ENCODE measurements at regions not wholly inside any gene's neighbourhood (a gene's known extent, or its start where the extent isn't known, plus 50 kb on each side); places are given as distances from the start of the nearest gene placed in this dataset.
A peak's percentile ranks its signal among the peaks of the same experiment; 100 is the strongest.
"Not testable (repeated sequence)": the region's sequence is repeated elsewhere in the genome, so short reads cannot be mapped to it uniquely, and the experiment has no call there.

GRCh38 chr2:211025089-211025488 is 468.7 kb downstream of the CPS1 start:
- peaks cover 0 to 12% (median 5%) of the 10 kb centered on the region in 5 experiments for H3K9me3 ChIP-seq (ENCODE audit: control extremely low read depth in 1 of 5, control insufficient read depth in 4 of 5, insufficient read depth in 2 of 5, low read depth in 1 of 5, low read length in 4 of 5)
- CTCF ChIA-PET; DNase-seq; H3K36me3 ChIP-seq (ENCODE audit: control insufficient read depth in 4 of 4, insufficient read depth in 4 of 4, low read length in 3 of 4); H3K4me3 ChIP-seq (ENCODE audit: control insufficient read depth in 1 of 7, extremely low read depth in 1 of 7, insufficient read depth in 4 of 7, low read depth in 2 of 7, low read length in 6 of 7); H3K27me3 ChIP-seq (replicated peaks in 2 of 5; ENCODE audit: control insufficient read depth in 4 of 5, insufficient read depth in 5 of 5, low read length in 4 of 5); H3K27ac ChIP-seq (ENCODE audit: insufficient read depth in 1 of 2, low read depth in 1 of 2, low read length in 2 of 2, poor library complexity in 1 of 2, severe bottlenecking in 2 of 2); H3K4me1 ChIP-seq (ENCODE audit: control extremely low read depth in 1 of 4, control insufficient read depth in 4 of 4, insufficient read depth in 4 of 4, low read length in 3 of 4); POLR2A ChIA-PET: not testable (repeated sequence)
- 91% methylated on average over 6 of the region's 10 CpGs for WGBS (ENCODE audit: insufficient coverage)

DNA sequence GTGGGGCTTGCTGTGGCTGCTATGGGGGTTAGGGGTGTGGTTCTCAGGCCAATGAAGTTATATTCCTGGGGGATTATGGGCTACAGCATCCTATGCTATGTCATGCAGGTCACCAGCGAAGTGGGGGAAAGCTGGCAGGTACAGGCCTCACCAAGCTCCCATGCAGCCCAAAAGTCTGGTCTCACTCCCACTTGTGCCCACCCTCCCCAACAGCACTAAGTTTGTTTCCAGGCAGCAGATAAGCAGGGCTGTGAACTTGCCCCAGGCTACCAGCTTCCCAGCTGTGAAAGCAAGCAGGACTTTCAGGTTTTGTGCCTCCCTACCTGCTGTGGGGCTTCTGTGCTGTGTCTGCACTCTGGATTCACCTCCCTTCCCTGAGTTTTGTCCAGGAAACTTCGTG is 469.7 kb downstream of the CPS1 start:
- ChIA-PET CTCF (interaction anchor here (1.0 kb wide), 1 partner anchor 131 kb away, joined by 3 read pairs; no protein-coding TSS in a partner anchor), POLR2A (interaction anchor here (0.6 kb wide), 1 partner anchor 1185 kb away, joined by 3 read pairs; no protein-coding TSS in a partner anchor)
- 79% methylated on average over 2 of the region's 2 CpGs for WGBS (ENCODE audit: insufficient coverage)
- H3K27me3 ChIP-seq (replicated peaks in 2 of 5; ENCODE audit: control insufficient read depth in 4 of 5, insufficient read depth in 5 of 5, low read length in 4 of 5), result no peaks in the 10 kb centered on the region
- DNase-seq, result no peak
- no peaks in the 10 kb centered on the region for H3K36me3 ChIP-seq (ENCODE audit: control insufficient read depth in 4 of 4, insufficient read depth in 4 of 4, low read length in 3 of 4)
- no peak overlapping the region for H3K27ac ChIP-seq (ENCODE audit: insufficient read depth in 1 of 2, low read depth in 1 of 2, low read length in 2 of 2, poor library complexity in 1 of 2, severe bottlenecking in 2 of 2)
- H3K4me1 ChIP-seq (ENCODE audit: control extremely low read depth in 1 of 4, control insufficient read depth in 4 of 4, insufficient read depth in 4 of 4, low read length in 3 of 4), result no peaks in the 10 kb centered on the region
- no peak overlapping the region for H3K4me3 ChIP-seq (ENCODE audit: control insufficient read depth in 1 of 7, extremely low read depth in 1 of 7, insufficient read depth in 4 of 7, low read depth in 2 of 7, low read length in 6 of 7)
- peaks cover 0 to 12% (median 5%) of the 10 kb centered on the region in 5 experiments for H3K9me3 ChIP-seq (ENCODE audit: control extremely low read depth in 1 of 5, control insufficient read depth in 4 of 5, insufficient read depth in 2 of 5, low read depth in 1 of 5, low read length in 4 of 5)

GRCh38 chr2:211027976-211028375 is 471.6 kb downstream of the CPS1 start:
- Histone ChIP-seq H3K27ac (ENCODE audit: insufficient read depth in 1 of 2, low read depth in 1 of 2, low read length in 2 of 2, poor library complexity in 1 of 2, severe bottlenecking in 2 of 2) (no peak overlapping the region), H3K4me3 (ENCODE audit: control insufficient read depth in 1 of 7, extremely low read depth in 1 of 7, insufficient read depth in 4 of 7, low read depth in 2 of 7, low read length in 6 of 7) (no peak overlapping the region), H3K9me3 (ENCODE audit: control extremely low read depth in 1 of 5, control insufficient read depth in 4 of 5, insufficient read depth in 2 of 5, low read depth in 1 of 5, low read length in 4 of 5) (peaks cover 0 to 10% (median 5%) of the 10 kb centered on the region in 5 experiments), H3K27me3 (replicated peaks in 2 of 5; ENCODE audit: control insufficient read depth in 4 of 5, insufficient read depth in 5 of 5, low read length in 4 of 5) (no peaks in the 10 kb centered on the region), H3K36me3 (ENCODE audit: control insufficient read depth in 4 of 4, insufficient read depth in 4 of 4, low read length in 3 of 4) (no peaks in the 10 kb centered on the region), H3K4me1 (ENCODE audit: control extremely low read depth in 1 of 4, control insufficient read depth in 4 of 4, insufficient read depth in 4 of 4, low read length in 3 of 4) (no peaks in the 10 kb centered on the region)
- ChIA-PET POLR2A (no interaction called here), CTCF (no interaction called here)
- no peak for DNase-seq

DNA sequence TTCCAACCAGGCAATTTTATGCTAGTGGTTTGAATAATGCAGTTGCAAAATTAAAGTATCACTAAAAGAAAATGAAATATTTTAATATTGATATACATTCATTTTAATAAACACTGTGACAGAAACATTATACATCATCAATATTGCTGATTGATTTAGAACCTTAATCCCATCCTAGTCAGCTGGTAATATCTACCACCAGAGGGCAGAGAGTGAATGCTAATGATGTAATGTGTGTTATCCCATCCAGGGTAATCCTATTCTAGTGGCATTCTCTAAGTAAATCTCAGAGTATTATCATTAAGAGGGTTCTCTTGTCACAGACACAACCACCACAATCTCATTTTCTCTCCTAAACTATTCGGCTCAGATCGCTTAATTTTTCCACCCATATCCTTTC is 477.4 kb downstream of the CPS1 start:
- WGBS (ENCODE audit: insufficient coverage), result no CpG with 5 or more reads among the region's 2 CpGs
- POLR2A ChIA-PET, result no interaction called here
- H3K36me3 ChIP-seq (ENCODE audit: control insufficient read depth in 4 of 4, insufficient read depth in 4 of 4, low read length in 3 of 4), result no peaks in the 10 kb centered on the region
- H3K9me3 ChIP-seq (ENCODE audit: control extremely low read depth in 1 of 5, control insufficient read depth in 4 of 5, insufficient read depth in 2 of 5, low read depth in 1 of 5, low read length in 4 of 5), result no peaks in the 10 kb centered on the region
- no peak for DNase-seq
- no peak overlapping the region for H3K4me3 ChIP-seq (ENCODE audit: control insufficient read depth in 1 of 7, extremely low read depth in 1 of 7, insufficient read depth in 4 of 7, low read depth in 2 of 7, low read length in 6 of 7)
- CTCF ChIA-PET, result no interaction called here
- H3K4me1 ChIP-seq (ENCODE audit: control extremely low read depth in 1 of 4, control insufficient read depth in 4 of 4, insufficient read depth in 4 of 4, low read length in 3 of 4), result no peaks in the 10 kb centered on the region
- H3K27me3 ChIP-seq (replicated peaks in 2 of 5; ENCODE audit: control insufficient read depth in 4 of 5, insufficient read depth in 5 of 5, low read length in 4 of 5), result no peaks in the 10 kb centered on the region
- H3K27ac ChIP-seq (ENCODE audit: insufficient read depth in 1 of 2, low read depth in 1 of 2, low read length in 2 of 2, poor library complexity in 1 of 2, severe bottlenecking in 2 of 2), result no peak overlapping the region

GRCh38 chr2:211035548-211036185 is 479.3 kb downstream of the CPS1 start:
- DNase-seq, result peak; percentile 13 to 40 (median 31)

DNA sequence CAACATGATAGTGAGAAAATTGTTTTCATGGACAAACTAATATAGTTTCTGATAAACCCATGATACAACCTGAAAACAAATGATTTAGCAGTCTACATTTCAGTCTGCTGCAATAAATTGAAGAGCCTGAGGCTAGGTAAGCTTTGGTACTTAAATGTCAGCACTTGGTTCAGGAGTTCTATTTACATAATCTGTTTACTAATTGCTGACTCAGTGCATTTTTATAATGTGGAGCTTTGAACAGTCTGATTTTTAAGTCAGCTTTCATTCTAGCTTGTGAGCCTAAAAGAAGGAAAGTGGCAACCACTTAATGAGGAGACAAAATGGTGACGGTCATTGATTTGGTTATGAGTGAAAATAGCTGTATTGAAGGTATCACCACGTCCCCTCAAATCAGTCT is 488.6 kb downstream of the CPS1 start:
- H3K4me3 ChIP-seq (ENCODE audit: control insufficient read depth in 1 of 7, extremely low read depth in 1 of 7, insufficient read depth in 4 of 7, low read depth in 2 of 7, low read length in 6 of 7), result no peak overlapping the region
- H3K9me3 ChIP-seq (ENCODE audit: control extremely low read depth in 1 of 5, control insufficient read depth in 4 of 5, insufficient read depth in 2 of 5, low read depth in 1 of 5, low read length in 4 of 5), result no peaks in the 10 kb centered on the region
- no CpG with 5 or more reads among the region's 2 CpGs for WGBS (ENCODE audit: insufficient coverage)
- no peak for DNase-seq
- CTCF ChIA-PET, result no interaction called here
- H3K36me3 ChIP-seq (ENCODE audit: control insufficient read depth in 4 of 4, insufficient read depth in 4 of 4, low read length in 3 of 4), result no peaks in the 10 kb centered on the region
- peaks cover 0 to 3% (median 0%) of the 10 kb centered on the region in 5 experiments for H3K27me3 ChIP-seq (replicated peaks in 2 of 5; ENCODE audit: control insufficient read depth in 4 of 5, insufficient read depth in 5 of 5, low read length in 4 of 5)
- H3K4me1 ChIP-seq (ENCODE audit: control extremely low read depth in 1 of 4, control insufficient read depth in 4 of 4, insufficient read depth in 4 of 4, low read length in 3 of 4), result no peaks in the 10 kb centered on the region
- POLR2A ChIA-PET, result no interaction called here
- H3K27ac ChIP-seq (ENCODE audit: insufficient read depth in 1 of 2, low read depth in 1 of 2, low read length in 2 of 2, poor library complexity in 1 of 2, severe bottlenecking in 2 of 2), result no peak overlapping the region

More at GRCh38 chr2:211035548-211036185, 479.3 kb downstream of the CPS1 start:
- Histone ChIP-seq H3K4me3 (ENCODE audit: control insufficient read depth in 1 of 7, extremely low read depth in 1 of 7, insufficient read depth in 4 of 7, low read depth in 2 of 7, low read length in 6 of 7) (no peak overlapping the region), H3K36me3 (ENCODE audit: control insufficient read depth in 4 of 4, insufficient read depth in 4 of 4, low read length in 3 of 4) (no peaks in the 10 kb centered on the region), H3K4me1 (ENCODE audit: control extremely low read depth in 1 of 4, control insufficient read depth in 4 of 4, insufficient read depth in 4 of 4, low read length in 3 of 4) (no peaks in the 10 kb centered on the region), H3K27me3 (replicated peaks in 2 of 5; ENCODE audit: control insufficient read depth in 4 of 5, insufficient read depth in 5 of 5, low read length in 4 of 5) (no peaks in the 10 kb centered on the region), H3K9me3 (ENCODE audit: control extremely low read depth in 1 of 5, control insufficient read depth in 4 of 5, insufficient read depth in 2 of 5, low read depth in 1 of 5, low read length in 4 of 5) (no peaks in the 10 kb centered on the region), H3K27ac (ENCODE audit: insufficient read depth in 1 of 2, low read depth in 1 of 2, low read length in 2 of 2, poor library complexity in 1 of 2, severe bottlenecking in 2 of 2) (no peak overlapping the region)
- POLR2A ChIA-PET, result no interaction called here
- CTCF ChIA-PET, result interaction anchor here (1.0 to 1.4 kb wide), 2 partner anchors 14 to 417 kb away, joined by 4 to 5 read pairs; no protein-coding TSS in a partner anchor
- WGBS (ENCODE audit: insufficient coverage), result 33% methylated on average over 3 of the region's 4 CpGs

DNA sequence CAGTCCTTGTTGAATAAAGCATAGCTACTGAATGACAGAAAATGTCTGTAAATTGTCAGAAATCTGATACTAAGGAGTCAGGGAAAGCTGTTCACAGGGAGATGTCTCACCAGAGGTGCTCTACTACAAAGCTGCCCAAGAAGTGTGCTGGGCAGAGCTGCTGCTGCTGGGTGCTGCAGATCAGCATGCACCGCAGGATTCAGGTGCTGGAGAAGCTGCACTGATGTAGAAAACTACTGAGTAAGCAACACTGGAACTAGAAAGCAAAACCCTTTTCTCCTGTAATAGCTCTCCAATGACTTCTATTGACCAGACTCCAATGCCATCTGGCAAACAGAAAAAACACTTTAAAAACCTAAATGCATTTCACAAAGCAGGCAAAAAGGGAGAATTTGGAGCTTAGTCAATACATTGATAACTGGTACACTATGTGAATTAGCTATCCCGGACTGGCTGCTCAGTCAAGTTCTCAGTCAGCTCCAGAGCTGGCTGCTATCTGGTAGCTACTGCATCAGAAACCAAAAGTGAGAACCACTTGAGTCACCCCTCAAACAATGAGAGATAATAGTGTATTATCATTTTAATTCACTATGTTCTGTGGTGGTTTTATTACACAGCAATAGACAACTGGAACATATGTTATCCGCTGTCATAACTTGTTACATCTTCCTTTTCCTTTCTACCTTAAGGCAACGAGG is 493.1 kb downstream of the CPS1 start:
- H3K27me3 ChIP-seq (replicated peaks in 2 of 5; ENCODE audit: control insufficient read depth in 4 of 5, insufficient read depth in 5 of 5, low read length in 4 of 5), result peaks cover 0 to 1% (median 0%) of the 10 kb centered on the region in 5 experiments
- no peak for DNase-seq
- no peak overlapping the region for H3K4me3 ChIP-seq (ENCODE audit: control insufficient read depth in 1 of 7, extremely low read depth in 1 of 7, insufficient read depth in 4 of 7, low read depth in 2 of 7, low read length in 6 of 7)
- H3K4me1 ChIP-seq (ENCODE audit: control extremely low read depth in 1 of 4, control insufficient read depth in 4 of 4, insufficient read depth in 4 of 4, low read length in 3 of 4), result no peaks in the 10 kb centered on the region
- ChIA-PET POLR2A (interaction anchor here (0.6 kb wide), 1 partner anchor 133 kb away, joined by 3 read pairs; no protein-coding TSS in a partner anchor), CTCF (interaction anchor here (1.4 to 1.6 kb wide), 2 partner anchors 8 to 14 kb away, joined by 3 to 4 read pairs; no protein-coding TSS in a partner anchor)
- no peak overlapping the region for H3K27ac ChIP-seq (ENCODE audit: insufficient read depth in 1 of 2, low read depth in 1 of 2, low read length in 2 of 2, poor library complexity in 1 of 2, severe bottlenecking in 2 of 2)
- H3K9me3 ChIP-seq (ENCODE audit: control extremely low read depth in 1 of 5, control insufficient read depth in 4 of 5, insufficient read depth in 2 of 5, low read depth in 1 of 5, low read length in 4 of 5), result no peaks in the 10 kb centered on the region
- H3K36me3 ChIP-seq (ENCODE audit: control insufficient read depth in 4 of 4, insufficient read depth in 4 of 4, low read length in 3 of 4), result no peaks in the 10 kb centered on the region
- 94% methylated on average over 3 of the region's 4 CpGs for WGBS (ENCODE audit: insufficient coverage)

All from common myeloid progenitor, CD34-positive (primary cell).